ENCODE measurements at regions not wholly inside any gene's neighbourhood (a gene's known extent, or its start where the extent isn't known, plus 50 kb on each side); places are given as distances from the start of the nearest gene placed in this dataset.
"Not testable (repeated sequence)": the region's sequence is repeated elsewhere in the genome, so short reads cannot be mapped to it uniquely, and the experiment has no call there.

DNA sequence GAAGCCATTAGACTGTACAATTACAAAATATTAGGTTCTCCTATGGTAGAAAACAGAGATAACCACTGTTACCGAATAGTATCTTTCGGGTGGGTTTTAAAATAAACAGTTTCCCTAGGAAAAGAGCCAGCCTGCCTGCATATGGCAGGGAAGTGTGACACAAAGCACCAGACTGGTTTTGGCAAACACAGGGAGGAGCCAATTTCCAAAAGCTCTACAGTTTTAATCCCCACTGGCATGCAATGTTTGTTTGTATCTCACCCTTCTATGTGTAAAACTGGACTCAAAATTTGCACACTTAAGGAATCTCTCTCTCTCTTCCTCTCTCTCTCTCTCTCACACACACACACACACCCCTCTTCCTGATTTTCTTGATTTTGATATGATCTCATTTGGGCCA is 261.7 kb downstream of the ETV1 start:
- no peaks in the 10 kb centered on the region for H3K27me3 ChIP-seq (ENCODE audit: control insufficient read depth in 2 of 2, insufficient read depth in 2 of 2, low read length in 2 of 2)
- Mint-ChIP-seq H3K27me3 (no peaks in the 10 kb centered on the region), H3K27ac (no peak overlapping the region), H3K4me1 (no peaks in the 10 kb centered on the region), H3K36me3 (no peaks in the 10 kb centered on the region), H3K9me3 (peaks cover 0 to 11% (median 0%) of the 10 kb centered on the region in 11 donors), H3K4me3 (no peak overlapping the region)
- intact Hi-C loops (cut with micrococcal nuclease) = loop anchor here in 1 of 2 donors (5.0 to 10.0 kb wide), 2 partner anchors 443 to 1090 kb away; no protein-coding TSS in a partner anchor
- ChIA-PET CTCF (no interaction called here), POLR2A (no interaction called here)
- no peak overlapping the region for H3K4me3 ChIP-seq (ENCODE audit: low read length)
- DNase-seq = no peak
- no peak overlapping the region for H3K27ac ChIP-seq (ENCODE audit: low read depth, low read length)
- ATAC-seq = no peak
- H3K36me3 ChIP-seq (ENCODE audit: control insufficient read depth in 2 of 3, insufficient read depth in 3 of 3, low read length in 3 of 3) = no peaks in the 10 kb centered on the region
- H3K9me3 ChIP-seq (ENCODE audit: control insufficient read depth in 2 of 3, low read length in 3 of 3) = no peaks in the 10 kb centered on the region
- no peaks in the 10 kb centered on the region for H3K4me1 ChIP-seq (ENCODE audit: control insufficient read depth in 2 of 2, insufficient read depth in 2 of 2, low read length in 2 of 2)

GRCh38 chr7:13728430-13728829 is 261.0 kb downstream of the ETV1 start:
- intact Hi-C loops (cut with micrococcal nuclease) = loop anchor here in 1 of 2 donors (5.0 to 10.0 kb wide), 2 partner anchors 444 to 1091 kb away; no protein-coding TSS in a partner anchor
- H3K27me3 Mint-ChIP-seq; H3K36me3 Mint-ChIP-seq; H3K4me1 ChIP-seq (ENCODE audit: control insufficient read depth in 2 of 2, insufficient read depth in 2 of 2, low read length in 2 of 2); ATAC-seq; CTCF ChIA-PET; H3K9me3 ChIP-seq (ENCODE audit: control insufficient read depth in 2 of 3, low read length in 3 of 3); H3K27ac Mint-ChIP-seq; H3K4me3 ChIP-seq (ENCODE audit: low read length); H3K27ac ChIP-seq (ENCODE audit: low read depth, low read length); POLR2A ChIA-PET; H3K4me1 Mint-ChIP-seq; H3K4me3 Mint-ChIP-seq; H3K27me3 ChIP-seq (ENCODE audit: control insufficient read depth in 2 of 2, insufficient read depth in 2 of 2, low read length in 2 of 2); DNase-seq; H3K36me3 ChIP-seq (ENCODE audit: control insufficient read depth in 2 of 3, insufficient read depth in 3 of 3, low read length in 3 of 3): not testable (repeated sequence)
- H3K9me3 Mint-ChIP-seq = peaks cover 0 to 11% (median 0%) of the 10 kb centered on the region in 11 donors

DNA sequence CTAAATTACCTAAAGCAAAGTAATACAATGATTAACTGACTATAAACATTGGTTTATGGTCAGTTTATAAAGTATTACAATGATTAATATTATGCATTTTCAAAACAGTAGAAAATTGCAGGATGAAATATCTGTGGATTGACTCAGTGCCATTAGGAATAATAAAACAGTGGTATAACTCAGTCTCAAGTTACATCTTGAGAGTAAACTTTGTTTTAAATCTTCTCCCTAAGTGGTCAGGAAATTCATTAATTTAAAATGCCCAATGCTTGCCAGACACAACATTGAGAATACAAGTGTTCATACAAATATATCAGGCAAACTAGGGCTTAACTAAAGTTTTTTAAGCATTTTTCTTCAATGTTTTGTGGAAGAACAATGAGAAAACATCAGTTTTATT is 257.8 kb downstream of the ETV1 start:
- Mint-ChIP-seq H3K4me1 (no peaks in the 10 kb centered on the region), H3K27me3 (peaks cover 0 to 3% (median 0%) of the 10 kb centered on the region in 5 donors), H3K4me3 (no peak overlapping the region), H3K9me3 (peaks cover 0 to 11% (median 0%) of the 10 kb centered on the region in 11 donors), H3K36me3 (no peaks in the 10 kb centered on the region), H3K27ac (no peak overlapping the region)
- ChIA-PET CTCF (no interaction called here), POLR2A (no interaction called here)
- no peak overlapping the region for H3K27ac ChIP-seq (ENCODE audit: low read depth, low read length)
- H3K9me3 ChIP-seq (ENCODE audit: control insufficient read depth in 2 of 3, low read length in 3 of 3) = no peaks in the 10 kb centered on the region
- H3K36me3 ChIP-seq (ENCODE audit: control insufficient read depth in 2 of 3, insufficient read depth in 3 of 3, low read length in 3 of 3) = no peaks in the 10 kb centered on the region
- no peaks in the 10 kb centered on the region for H3K4me1 ChIP-seq (ENCODE audit: control insufficient read depth in 2 of 2, insufficient read depth in 2 of 2, low read length in 2 of 2)
- no peaks in the 10 kb centered on the region for H3K27me3 ChIP-seq (ENCODE audit: control insufficient read depth in 2 of 2, insufficient read depth in 2 of 2, low read length in 2 of 2)
- H3K4me3 ChIP-seq (ENCODE audit: low read length) = no peak overlapping the region
- ATAC-seq (no peak), DNase-seq (no peak)
- intact Hi-C loops (cut with micrococcal nuclease) = no loop called here

GRCh38 chr7:13737563-13737962 is 251.9 kb downstream of the ETV1 start:
- Histone ChIP-seq H3K36me3 (ENCODE audit: control insufficient read depth in 2 of 3, insufficient read depth in 3 of 3, low read length in 3 of 3) (no peaks in the 10 kb centered on the region), H3K4me3 (ENCODE audit: low read length) (no peak overlapping the region), H3K4me1 (ENCODE audit: control insufficient read depth in 2 of 2, insufficient read depth in 2 of 2, low read length in 2 of 2) (no peaks in the 10 kb centered on the region), H3K9me3 (ENCODE audit: control insufficient read depth in 2 of 3, low read length in 3 of 3) (no peaks in the 10 kb centered on the region), H3K27ac (ENCODE audit: low read depth, low read length) (no peak overlapping the region), H3K27me3 (ENCODE audit: control insufficient read depth in 2 of 2, insufficient read depth in 2 of 2, low read length in 2 of 2) (no peaks in the 10 kb centered on the region)
- no peak for ATAC-seq
- Mint-ChIP-seq H3K27me3 (peaks cover 0 to 7% (median 0%) of the 10 kb centered on the region in 5 donors), H3K4me3 (no peak overlapping the region), H3K4me1 (no peaks in the 10 kb centered on the region), H3K27ac (no peak overlapping the region), H3K36me3 (no peaks in the 10 kb centered on the region), H3K9me3 (peaks cover 0 to 3% (median 0%) of the 10 kb centered on the region in 11 donors)
- no peak for DNase-seq
- POLR2A ChIA-PET = no interaction called here
- CTCF ChIA-PET = no interaction called here
- intact Hi-C loops (cut with micrococcal nuclease) = no loop called here

- ATAC-seq (no peak), DNase-seq (no peak)
- Mint-ChIP-seq H3K27me3 (peaks cover 0 to 4% (median 0%) of the 10 kb centered on the region in 5 donors), H3K9me3 (peaks cover 0 to 3% (median 0%) of the 10 kb centered on the region in 11 donors), H3K27ac (no peak overlapping the region), H3K36me3 (no peaks in the 10 kb centered on the region), H3K4me3 (no peak overlapping the region), H3K4me1 (no peaks in the 10 kb centered on the region)
- intact Hi-C loops (cut with micrococcal nuclease) = loop anchor here (2.0 to 10.0 kb wide), 5 partner anchors 447 to 1217 kb away; partner anchors contain the start of gene ARL4A (in 1 of the 2)
- Histone ChIP-seq H3K27me3 (ENCODE audit: control insufficient read depth in 2 of 2, insufficient read depth in 2 of 2, low read length in 2 of 2) (no peaks in the 10 kb centered on the region), H3K9me3 (ENCODE audit: control insufficient read depth in 2 of 3, low read length in 3 of 3) (no peaks in the 10 kb centered on the region), H3K36me3 (ENCODE audit: control insufficient read depth in 2 of 3, insufficient read depth in 3 of 3, low read length in 3 of 3) (no peaks in the 10 kb centered on the region), H3K4me3 (ENCODE audit: low read length) (no peak overlapping the region), H3K27ac (ENCODE audit: low read depth, low read length) (no peak overlapping the region), H3K4me1 (ENCODE audit: control insufficient read depth in 2 of 2, insufficient read depth in 2 of 2, low read length in 2 of 2) (no peaks in the 10 kb centered on the region)
- CTCF ChIA-PET = no interaction called here
- POLR2A ChIA-PET = no interaction called here
Measured at GRCh38 chr7:13742126-13742525, 247.3 kb downstream of the ETV1 start.

DNA sequence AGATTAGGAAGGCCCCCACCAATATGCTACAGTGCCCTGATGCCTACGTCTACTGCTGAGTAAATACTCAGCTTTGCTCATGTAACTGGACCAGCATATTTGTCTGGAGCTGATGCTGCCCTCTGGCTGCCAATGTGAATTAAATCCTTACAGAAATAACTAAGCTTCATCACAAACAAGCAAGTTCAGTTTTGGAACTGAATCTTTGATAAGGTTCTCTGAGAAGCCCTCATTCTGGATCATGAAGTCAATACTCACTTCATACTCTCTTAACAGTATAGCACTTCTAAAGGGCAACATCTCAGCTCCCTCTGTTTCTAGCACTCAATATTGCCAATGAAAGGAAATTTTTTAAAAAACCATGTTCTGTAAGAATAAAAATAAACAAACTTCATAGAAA is 246.7 kb downstream of the ETV1 start:
- Histone ChIP-seq H3K9me3 (ENCODE audit: control insufficient read depth in 2 of 3, low read length in 3 of 3) (no peaks in the 10 kb centered on the region), H3K27ac (ENCODE audit: low read depth, low read length) (no peak overlapping the region), H3K4me3 (ENCODE audit: low read length) (no peak overlapping the region), H3K36me3 (ENCODE audit: control insufficient read depth in 2 of 3, insufficient read depth in 3 of 3, low read length in 3 of 3) (no peaks in the 10 kb centered on the region), H3K27me3 (ENCODE audit: control insufficient read depth in 2 of 2, insufficient read depth in 2 of 2, low read length in 2 of 2) (no peaks in the 10 kb centered on the region), H3K4me1 (ENCODE audit: control insufficient read depth in 2 of 2, insufficient read depth in 2 of 2, low read length in 2 of 2) (no peaks in the 10 kb centered on the region)
- no peak overlapping the region for H3K27ac Mint-ChIP-seq
- no peak for ATAC-seq
- H3K27me3 Mint-ChIP-seq = peaks cover 0 to 3% (median 0%) of the 10 kb centered on the region in 5 donors
- ChIA-PET POLR2A (no interaction called here), CTCF (no interaction called here)
- H3K4me3 Mint-ChIP-seq = no peak overlapping the region
- no peaks in the 10 kb centered on the region for H3K36me3 Mint-ChIP-seq
- DNase-seq = no peak
- H3K4me1 Mint-ChIP-seq = no peaks in the 10 kb centered on the region
- peaks cover 0 to 3% (median 0%) of the 10 kb centered on the region in 11 donors for H3K9me3 Mint-ChIP-seq
- intact Hi-C loops (cut with micrococcal nuclease) = loop anchor here (2.0 to 10.0 kb wide), 5 partner anchors 448 to 1218 kb away; partner anchors contain the start of gene ARL4A (in 1 of the 2)

DNA sequence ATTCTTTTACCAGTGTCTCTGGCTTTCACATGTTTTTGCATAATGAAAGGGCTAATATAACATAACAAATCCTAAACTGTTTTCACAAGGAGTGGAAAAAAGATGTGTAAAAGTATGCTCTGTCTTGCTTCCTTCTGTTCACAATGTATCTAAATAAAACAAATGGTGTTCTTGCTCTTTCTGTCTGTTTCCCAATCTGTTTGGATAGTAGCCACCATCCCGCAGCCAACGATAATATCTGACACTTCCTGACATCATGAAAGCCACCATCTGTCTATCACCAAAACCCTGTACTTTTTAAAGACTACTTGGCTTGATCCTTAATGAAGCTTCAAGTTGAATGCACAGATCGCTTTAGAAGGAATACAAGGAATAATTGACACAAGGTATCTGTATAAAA is 246.2 kb downstream of the ETV1 start:
- POLR2A ChIA-PET = no interaction called here

More for the DNA sequence above, 246.2 kb downstream of the ETV1 start:
- Histone ChIP-seq H3K27me3 (ENCODE audit: control insufficient read depth in 2 of 2, insufficient read depth in 2 of 2, low read length in 2 of 2) (no peaks in the 10 kb centered on the region), H3K4me1 (ENCODE audit: control insufficient read depth in 2 of 2, insufficient read depth in 2 of 2, low read length in 2 of 2) (no peaks in the 10 kb centered on the region), H3K27ac (ENCODE audit: low read depth, low read length) (no peak overlapping the region), H3K36me3 (ENCODE audit: control insufficient read depth in 2 of 3, insufficient read depth in 3 of 3, low read length in 3 of 3) (no peaks in the 10 kb centered on the region), H3K9me3 (ENCODE audit: control insufficient read depth in 2 of 3, low read length in 3 of 3) (no peaks in the 10 kb centered on the region), H3K4me3 (ENCODE audit: low read length) (no peak overlapping the region)
- intact Hi-C loops (cut with micrococcal nuclease) = loop anchor here (2.0 to 10.0 kb wide), 5 partner anchors 448 to 1218 kb away; partner anchors contain the start of gene ARL4A (in 1 of the 2)
- Mint-ChIP-seq H3K36me3 (no peaks in the 10 kb centered on the region), H3K4me3 (no peak overlapping the region), H3K9me3 (peaks cover 0 to 3% (median 0%) of the 10 kb centered on the region in 11 donors), H3K27me3 (no peaks in the 10 kb centered on the region), H3K27ac (no peak overlapping the region), H3K4me1 (no peaks in the 10 kb centered on the region)
- CTCF ChIA-PET = no interaction called here
- no peak for ATAC-seq
- no peak for DNase-seq
